Kidney (tissue), 13 donors: ENCODE measurements at regions not wholly inside any gene's neighbourhood (a gene's known extent, or its start where the extent isn't known, plus 50 kb on each side); places are given as distances from the start of the nearest gene placed in this dataset.

ENCODE experiments used
- DNase-seq, 5 donors: peaks; one replicate each; pipeline ENCODE4 v3.0.0-alpha.2; 2013 to 2020
- FAIRE-seq: peaks from 2 replicates; lab custom pipeline; 2012; peaks lifted over from hg19 to GRCh38; lab: Jason Lieb, UNC
- H3K27ac ChIP-seq, 2 donors: one replicate each; pipeline ENCODE4 v1.7.0; 2013; ENCODE audit warnings: low read depth in 2 of 2, low read length in 2 of 2, inconsistent platforms in 1 of 2
- H3K27me3 ChIP-seq: one replicate; pipeline ENCODE4 v1.7.1; 2013; ENCODE audit warnings: low read length, inconsistent platforms; ENCODE audit not compliant: control insufficient read depth, insufficient read depth
- H3K36me3 ChIP-seq, 3 donors: one replicate each; pipeline versions ENCODE4 v1.7.0 to v1.7.1; 2013; ENCODE audit warnings: low read length in 3 of 3, control low read depth in 1 of 3, inconsistent platforms in 1 of 3; ENCODE audit not compliant: insufficient read depth in 3 of 3, control insufficient read depth in 2 of 3
- H3K4me1 ChIP-seq, 3 donors: one replicate each; pipeline versions ENCODE4 v1.7.0 to v1.7.1; 2013; ENCODE audit warnings: low read length in 3 of 3, inconsistent platforms in 1 of 3, low read depth in 1 of 3; ENCODE audit not compliant: control insufficient read depth in 2 of 3, insufficient read depth in 2 of 3
- H3K4me3 ChIP-seq, 3 donors: one replicate each; pipeline versions ENCODE4 v1.7.0 to v1.8.1; 2013; ENCODE audit warnings: low read length in 3 of 3, control low read depth in 1 of 3, inconsistent platforms in 1 of 3
- H3K9ac ChIP-seq, 3 donors: one replicate each; pipeline versions ENCODE4 v1.7.0 to v1.7.1; 2013; ENCODE audit warnings: low read length in 3 of 3, control low read depth in 1 of 3, inconsistent platforms in 1 of 3
- H3K9me3 ChIP-seq, 3 donors: one replicate each; pipeline versions ENCODE4 v1.7.0 to v1.7.1; 2013; ENCODE audit warnings: low read length in 3 of 3, control low read depth in 1 of 3, inconsistent platforms in 1 of 3; ENCODE audit not compliant: control insufficient read depth in 2 of 3, insufficient read depth in 1 of 3
- CTCF ChIP-seq: IDR thresholded peaks from 3 replicates; pipeline ENCODE4 v1.5.1; 2012; ENCODE audit warnings: mild to moderate bottlenecking, moderate library complexity, borderline replicate concordance; ENCODE audit not compliant: insufficient read depth; ENCODE audit errors: extremely low read depth
- intact Hi-C: fragments of 100-400 bp; cut with DNase I; formaldehyde crosslinking; loops from one replicate; pipeline ENCODE4 v1.11.1; 2022
- donor health status: control.
- donor health status: control.
- donor health status: control.
- donor health status: control.
- donor health status: control.
- donor health status: DM: yes; HTN: yes; CAD: no.
- donor health status: Normal renal cell carcinoma (clear cell type).

DNA sequence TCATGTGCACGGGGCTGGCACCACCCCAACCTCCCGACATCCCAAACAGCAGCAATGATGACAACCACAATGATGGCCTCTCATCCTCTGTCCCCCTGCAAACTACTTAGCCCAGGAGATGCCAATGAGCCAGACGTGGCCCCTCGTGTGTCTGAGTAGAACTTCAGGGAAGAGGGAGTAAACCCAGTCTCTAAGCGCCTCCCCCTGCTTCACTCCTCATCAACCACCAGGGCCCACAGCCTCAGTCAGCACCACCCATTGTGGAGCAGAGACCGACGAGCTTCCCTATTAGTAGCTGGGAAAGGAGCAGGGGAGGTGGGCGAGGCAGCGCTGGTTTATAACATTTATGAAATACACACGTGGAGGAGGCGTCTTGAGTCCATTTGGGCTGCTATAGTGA, 182.7 kb upstream of the SFSWAP start:
- TF ChIP-seq CTCF, result no peak
- Histone ChIP-seq H3K9me3 (no peaks in the 10 kb centered on the region), H3K9ac (no peak overlapping the region), H3K4me1 (peaks cover 0 to 2% (median 0%) of the 10 kb centered on the region in 3 donors), H3K36me3 (no peaks in the 10 kb centered on the region), H3K4me3 (no peak overlapping the region), H3K27ac (no peak overlapping the region), H3K27me3 (peaks cover 2% of the 10 kb centered on the region)
- DNase-seq (no peak), FAIRE-seq (no peak)
- intact Hi-C loops, result no loop called here

GRCh38 chr12:131528667-131529066, 182.2 kb upstream of the SFSWAP start:
- Histone ChIP-seq H3K4me3 (no peak overlapping the region), H3K27ac (no peak overlapping the region), H3K27me3 (peaks cover 2% of the 10 kb centered on the region), H3K9ac (no peak overlapping the region), H3K9me3 (no peaks in the 10 kb centered on the region), H3K4me1 (peaks cover 0 to 2% (median 0%) of the 10 kb centered on the region in 3 donors), H3K36me3 (no peaks in the 10 kb centered on the region)
- TF ChIP-seq CTCF, result no peak
- intact Hi-C loops, result no loop called here
- FAIRE-seq (no peak), DNase-seq (no peak)

DNA sequence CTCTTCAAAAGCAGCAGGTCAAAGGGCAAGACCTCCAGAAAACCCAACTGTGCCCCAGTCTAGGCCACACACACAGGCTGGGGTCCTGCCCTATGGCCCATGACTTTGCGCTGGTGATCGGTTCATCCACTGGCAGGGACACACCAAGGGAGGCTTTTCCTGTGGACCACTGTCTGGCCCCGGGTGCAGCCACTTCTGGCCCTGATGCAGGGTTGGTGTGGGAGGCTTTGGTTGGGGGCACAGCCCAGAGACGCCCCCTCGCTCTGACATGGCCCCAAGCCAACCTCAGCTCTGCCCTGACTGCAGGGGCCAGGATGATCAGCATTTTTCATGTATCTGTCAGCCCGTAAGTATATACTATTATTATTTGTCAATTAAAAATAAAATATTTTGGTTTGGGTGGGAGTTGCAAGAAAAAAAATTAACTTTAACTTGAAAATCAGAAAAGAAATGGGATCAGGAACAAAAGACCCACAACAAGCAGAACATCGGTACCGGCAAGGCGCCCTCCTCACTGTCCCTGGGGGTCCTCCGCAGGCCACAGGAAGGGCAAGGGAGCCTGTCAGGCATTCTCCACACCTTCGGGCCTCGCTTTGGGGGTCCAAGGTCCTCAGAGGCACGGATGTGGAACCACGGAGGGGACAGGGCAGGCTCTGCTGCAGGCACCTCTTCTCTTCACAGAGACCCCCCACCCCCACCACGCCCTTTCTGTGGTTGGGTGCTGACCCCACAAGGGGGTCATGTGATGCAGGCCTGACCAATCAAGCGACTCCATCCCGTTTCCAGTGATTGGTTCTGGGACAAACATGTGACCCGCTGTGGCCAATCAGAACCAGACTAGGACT, 181.5 kb upstream of the SFSWAP start:
- FAIRE-seq (no peak), DNase-seq (no peak)
- H3K4me3 ChIP-seq, result no peak overlapping the region
- no peak overlapping the region for H3K27ac ChIP-seq
- H3K4me1 ChIP-seq, result peaks cover 0 to 2% (median 0%) of the 10 kb centered on the region in 3 donors
- no peaks in the 10 kb centered on the region for H3K36me3 ChIP-seq
- intact Hi-C loops, result no loop called here
- H3K27me3 ChIP-seq, result peaks cover 2% of the 10 kb centered on the region
- H3K9ac ChIP-seq, result no peak overlapping the region
- H3K9me3 ChIP-seq, result no peaks in the 10 kb centered on the region
- no peak for TF ChIP-seq CTCF
